Activated naive CD8-positive, alpha-beta T cell treated with anti-CD3 and anti-CD28 coated beads, Interleukin-2, amount 10 ng/mL, durations not matched to agents 7 days and 5 days (primary cell): ENCODE measurements at regions not wholly inside any gene's neighbourhood (a gene's known extent, or its start where the extent isn't known, plus 50 kb on each side); places are given as distances from the start of the nearest gene placed in this dataset.

Source experiments
- ATAC-seq: fragments of 150-1000 bp; cut with Tn5 transposase; one replicate; pipeline ENCODE4 v1.10.0; 2021; ENCODE audit warnings: low read depth, moderate library complexity
- POLR2A ChIA-PET: fragments of 350-600 bp; sonication (Branson Sonifier 250); formaldehyde crosslinking; loops from one replicate; lab custom pipeline; 2021; ENCODE audit warnings: antibody characterized with exemption; lab: Charles Lee
- DNase-seq: peaks from one replicate; pipeline ENCODE4 v3.0.0; 2021
- H3K27ac Mint-ChIP-seq: one replicate; pipeline ENCODE4 v1.8.0; 2022; ENCODE audit warnings: mild to moderate bottlenecking, mixed read lengths
- H3K27me3 Mint-ChIP-seq: one replicate; pipeline ENCODE4 v1.8.0; 2022; ENCODE audit warnings: mild to moderate bottlenecking, moderate library complexity, mixed read lengths
- H3K36me3 Mint-ChIP-seq: one replicate; pipeline ENCODE4 v1.8.0; 2021; ENCODE audit warnings: mild to moderate bottlenecking, mixed read lengths
- H3K4me1 Mint-ChIP-seq: one replicate; pipeline ENCODE4 v1.8.0; 2021; ENCODE audit warnings: mixed read lengths
- H3K4me3 Mint-ChIP-seq: one replicate; pipeline ENCODE4 v1.8.0; 2022; ENCODE audit warnings: mild to moderate bottlenecking, moderate library complexity, mixed read lengths
- H3K9me3 Mint-ChIP-seq: one replicate; pipeline ENCODE4 v1.8.0; 2021; ENCODE audit warnings: mixed read lengths

GRCh38 chr13:73782450-73783449 lies 351.5 kb downstream of the KLF12 start:
- H3K4me3 Mint-ChIP-seq = no peak overlapping the region

GRCh38 chr13:73781384-73781783 lies 352.8 kb downstream of the KLF12 start:
- peaks cover 3% of the 10 kb centered on the region for H3K9me3 Mint-ChIP-seq
- peaks cover 22% of the 10 kb centered on the region for H3K36me3 Mint-ChIP-seq
- no peak overlapping the region for H3K4me3 Mint-ChIP-seq
- ATAC-seq (no peak), DNase-seq (no peak)
- H3K4me1 Mint-ChIP-seq = no peaks in the 10 kb centered on the region
- no peak overlapping the region for H3K27ac Mint-ChIP-seq
- H3K27me3 Mint-ChIP-seq = no peaks in the 10 kb centered on the region
- POLR2A ChIA-PET = no interaction called here

More at GRCh38 chr13:73782450-73783449, 351.5 kb downstream of the KLF12 start:
- Mint-ChIP-seq H3K9me3 (no peaks in the 10 kb centered on the region), H3K27me3 (no peaks in the 10 kb centered on the region), H3K36me3 (peaks cover 16% of the 10 kb centered on the region), H3K4me1 (no peaks in the 10 kb centered on the region), H3K27ac (no peak overlapping the region)
- POLR2A ChIA-PET = no interaction called here
- ATAC-seq = no peak
- DNase-seq = no peak

- POLR2A ChIA-PET = no interaction called here
- DNase-seq (no peak), ATAC-seq (no peak)
- Mint-ChIP-seq H3K4me3 (no peak overlapping the region), H3K4me1 (no peaks in the 10 kb centered on the region), H3K27me3 (no peaks in the 10 kb centered on the region), H3K36me3 (peaks cover 22% of the 10 kb centered on the region), H3K27ac (no peak overlapping the region), H3K9me3 (peaks cover 3% of the 10 kb centered on the region)
Observed at GRCh38 chr13:73779881-73780280, 354.3 kb downstream of the KLF12 start.

GRCh38 chr13:73778242-73778864 lies 355.9 kb downstream of the KLF12 start:
- Mint-ChIP-seq H3K27me3 (no peaks in the 10 kb centered on the region), H3K36me3 (peaks cover 31% of the 10 kb centered on the region), H3K4me1 (no peaks in the 10 kb centered on the region), H3K4me3 (no peak overlapping the region), H3K9me3 (peaks cover 9% of the 10 kb centered on the region), H3K27ac (no peak overlapping the region)
- POLR2A ChIA-PET = interaction anchor here (0.9 kb wide), 1 partner anchor 50 kb away, joined by 3 read pairs; no protein-coding TSS in a partner anchor
- ATAC-seq = no peak
- DNase-seq = no peak

GRCh38 chr13:73777134-73777533 lies 357.1 kb downstream of the KLF12 start:
- no peak for DNase-seq
- H3K27ac Mint-ChIP-seq = no peak overlapping the region
- no peak overlapping the region for H3K4me3 Mint-ChIP-seq
- ATAC-seq = no peak
- POLR2A ChIA-PET = no interaction called here
- H3K4me1 Mint-ChIP-seq = no peaks in the 10 kb centered on the region
- no peaks in the 10 kb centered on the region for H3K27me3 Mint-ChIP-seq
- H3K9me3 Mint-ChIP-seq = peaks cover 13% of the 10 kb centered on the region
- H3K36me3 Mint-ChIP-seq = peaks cover 39% of the 10 kb centered on the region

- no peaks in the 10 kb centered on the region for H3K27me3 Mint-ChIP-seq
- peaks cover 39% of the 10 kb centered on the region for H3K36me3 Mint-ChIP-seq
- peaks cover 13% of the 10 kb centered on the region for H3K9me3 Mint-ChIP-seq
- H3K4me3 Mint-ChIP-seq = no peak overlapping the region
- no peaks in the 10 kb centered on the region for H3K4me1 Mint-ChIP-seq
- ATAC-seq (no peak), DNase-seq (no peak)
- POLR2A ChIA-PET = no interaction called here
- no peak overlapping the region for H3K27ac Mint-ChIP-seq
Observed at GRCh38 chr13:73776151-73776785, 357.9 kb downstream of the KLF12 start.

GRCh38 chr13:73773168-73773549 lies 361.0 kb downstream of the KLF12 start:
- no peaks in the 10 kb centered on the region for H3K4me1 Mint-ChIP-seq
- POLR2A ChIA-PET = no interaction called here

GRCh38 chr13:73772449-73773167 lies 361.6 kb downstream of the KLF12 start:
- Mint-ChIP-seq H3K4me3 (no peak overlapping the region), H3K27me3 (no peaks in the 10 kb centered on the region), H3K9me3 (peaks cover 13% of the 10 kb centered on the region), H3K36me3 (peaks cover 26% of the 10 kb centered on the region), H3K27ac (no peak overlapping the region), H3K4me1 (peaks cover 2% of the 10 kb centered on the region)
- ATAC-seq (no peak), DNase-seq (no peak)
- POLR2A ChIA-PET = no interaction called here

More at GRCh38 chr13:73773168-73773549, 361.0 kb downstream of the KLF12 start:
- Mint-ChIP-seq H3K36me3 (peaks cover 26% of the 10 kb centered on the region), H3K27me3 (no peaks in the 10 kb centered on the region), H3K27ac (no peak overlapping the region), H3K4me3 (no peak overlapping the region), H3K9me3 (peaks cover 13% of the 10 kb centered on the region)
- no peak for DNase-seq
- ATAC-seq = no peak

- peak overlapping the region; percentile 44 for H3K27ac Mint-ChIP-seq
- POLR2A ChIA-PET = interaction anchor here (1.0 to 1.2 kb wide), 2 partner anchors 13 to 58 kb away, joined by 3 read pairs; no protein-coding TSS in a partner anchor
- no peaks in the 10 kb centered on the region for H3K27me3 Mint-ChIP-seq
- DNase-seq = peak; percentile 32
- H3K9me3 Mint-ChIP-seq = peaks cover 4% of the 10 kb centered on the region
- peaks cover 31% of the 10 kb centered on the region for H3K4me1 Mint-ChIP-seq
- H3K36me3 Mint-ChIP-seq = peaks cover 25% of the 10 kb centered on the region
- no peak overlapping the region for H3K4me3 Mint-ChIP-seq
- ATAC-seq = no peak
Observed at GRCh38 chr13:73767747-73768315, 366.4 kb downstream of the KLF12 start.

GRCh38 chr13:73767191-73767741 lies 366.9 kb downstream of the KLF12 start:
- Mint-ChIP-seq H3K4me1 (peaks cover 31% of the 10 kb centered on the region), H3K9me3 (peaks cover under 1% of the 10 kb centered on the region), H3K27ac (peak overlapping the region; percentile 44), H3K4me3 (peak overlapping the region; percentile 31), H3K36me3 (peaks cover 23% of the 10 kb centered on the region), H3K27me3 (no peaks in the 10 kb centered on the region)
- ATAC-seq (no peak), DNase-seq (no peak)
- POLR2A ChIA-PET = interaction anchor here (1.0 to 1.2 kb wide), 2 partner anchors 12 to 58 kb away, joined by 3 read pairs; no protein-coding TSS in a partner anchor

GRCh38 chr13:73765651-73766384 lies 368.4 kb downstream of the KLF12 start:
- DNase-seq (peak; percentile 58), ATAC-seq (peak; percentile 89)
- peak overlapping the region; percentile 81 for H3K4me3 Mint-ChIP-seq
- H3K36me3 Mint-ChIP-seq = peaks cover 25% of the 10 kb centered on the region
- H3K9me3 Mint-ChIP-seq = no peaks in the 10 kb centered on the region
- POLR2A ChIA-PET = interaction anchor here (1.0 to 1.6 kb wide), 7 partner anchors 9 to 707 kb away, joined by 3 to 10 read pairs (median 5); partner anchors contain the start of gene KLF5
- peaks cover 31% of the 10 kb centered on the region for H3K4me1 Mint-ChIP-seq
- H3K27me3 Mint-ChIP-seq = no peaks in the 10 kb centered on the region
- H3K27ac Mint-ChIP-seq = peak overlapping the region; percentile 95
